ENCODE measurements at regions not wholly inside any gene's neighbourhood (a gene's known extent, or its start where the extent isn't known, plus 50 kb on each side); places are given as distances from the start of the nearest gene placed in this dataset.

- no peak for DNase-seq
- Mint-ChIP-seq H3K27me3 (no peaks in the 10 kb centered on the region), H3K27ac (no peak overlapping the region), H3K36me3 (ENCODE audit: low read depth) (no peaks in the 10 kb centered on the region), H3K9me3 (peaks cover 2% of the 10 kb centered on the region), H3K4me1 (ENCODE audit: low read depth) (no peaks in the 10 kb centered on the region), H3K4me3 (no peak overlapping the region)
Observed at GRCh38 chr4:177947607-177948006, 505.4 kb upstream of the AGA start.

- H3K9me3 Mint-ChIP-seq, result peaks cover 2% of the 10 kb centered on the region
- H3K27me3 Mint-ChIP-seq, result no peaks in the 10 kb centered on the region
- DNase-seq, result no peak
- H3K4me3 Mint-ChIP-seq, result no peak overlapping the region
- H3K27ac Mint-ChIP-seq, result no peak overlapping the region
- no peaks in the 10 kb centered on the region for H3K36me3 Mint-ChIP-seq (ENCODE audit: low read depth)
- no peaks in the 10 kb centered on the region for H3K4me1 Mint-ChIP-seq (ENCODE audit: low read depth)
Observed at GRCh38 chr4:177948853-177949252, 506.6 kb upstream of the AGA start.

GRCh38 chr4:177951026-177951425 is 508.8 kb upstream of the AGA start:
- no peaks in the 10 kb centered on the region for H3K27me3 Mint-ChIP-seq
- no peak overlapping the region for H3K4me3 Mint-ChIP-seq
- H3K27ac Mint-ChIP-seq, result no peak overlapping the region
- no peaks in the 10 kb centered on the region for H3K36me3 Mint-ChIP-seq (ENCODE audit: low read depth)
- H3K9me3 Mint-ChIP-seq, result peaks cover 2% of the 10 kb centered on the region
- no peak for DNase-seq
- H3K4me1 Mint-ChIP-seq (ENCODE audit: low read depth), result no peaks in the 10 kb centered on the region

GRCh38 chr4:177952723-177953122 is 510.5 kb upstream of the AGA start:
- Mint-ChIP-seq H3K4me3 (no peak overlapping the region), H3K4me1 (ENCODE audit: low read depth) (no peaks in the 10 kb centered on the region), H3K27ac (no peak overlapping the region), H3K36me3 (ENCODE audit: low read depth) (no peaks in the 10 kb centered on the region), H3K27me3 (no peaks in the 10 kb centered on the region), H3K9me3 (peaks cover 2% of the 10 kb centered on the region)
- DNase-seq, result no peak

- H3K4me3 Mint-ChIP-seq, result no peak overlapping the region
- H3K27ac Mint-ChIP-seq, result no peak overlapping the region
- no peaks in the 10 kb centered on the region for H3K27me3 Mint-ChIP-seq
- DNase-seq, result no peak
- H3K36me3 Mint-ChIP-seq (ENCODE audit: low read depth), result no peaks in the 10 kb centered on the region
- no peaks in the 10 kb centered on the region for H3K9me3 Mint-ChIP-seq
- no peaks in the 10 kb centered on the region for H3K4me1 Mint-ChIP-seq (ENCODE audit: low read depth)
Observed at GRCh38 chr4:177957596-177958360, 515.5 kb upstream of the AGA start.

GRCh38 chr4:177960566-177960965 is 518.3 kb upstream of the AGA start:
- Mint-ChIP-seq H3K27me3 (no peaks in the 10 kb centered on the region), H3K9me3 (no peaks in the 10 kb centered on the region), H3K36me3 (ENCODE audit: low read depth) (no peaks in the 10 kb centered on the region), H3K4me3 (no peak overlapping the region), H3K27ac (no peak overlapping the region), H3K4me1 (ENCODE audit: low read depth) (no peaks in the 10 kb centered on the region)
- no peak for DNase-seq

GRCh38 chr4:177961761-177962380 is 519.6 kb upstream of the AGA start:
- Mint-ChIP-seq H3K27me3 (no peaks in the 10 kb centered on the region), H3K4me3 (no peak overlapping the region), H3K4me1 (ENCODE audit: low read depth) (no peaks in the 10 kb centered on the region), H3K9me3 (no peaks in the 10 kb centered on the region), H3K36me3 (ENCODE audit: low read depth) (no peaks in the 10 kb centered on the region), H3K27ac (no peak overlapping the region)
- no peak for DNase-seq

GRCh38 chr4:177964061-177964460 is 521.8 kb upstream of the AGA start:
- H3K36me3 Mint-ChIP-seq (ENCODE audit: low read depth), result no peaks in the 10 kb centered on the region
- DNase-seq, result no peak
- no peaks in the 10 kb centered on the region for H3K27me3 Mint-ChIP-seq
- H3K4me3 Mint-ChIP-seq, result no peak overlapping the region
- no peaks in the 10 kb centered on the region for H3K9me3 Mint-ChIP-seq
- H3K27ac Mint-ChIP-seq, result no peak overlapping the region
- no peaks in the 10 kb centered on the region for H3K4me1 Mint-ChIP-seq (ENCODE audit: low read depth)

GRCh38 chr4:177964693-177965168 is 522.5 kb upstream of the AGA start:
- Mint-ChIP-seq H3K27me3 (no peaks in the 10 kb centered on the region), H3K9me3 (no peaks in the 10 kb centered on the region), H3K36me3 (ENCODE audit: low read depth) (no peaks in the 10 kb centered on the region), H3K4me3 (no peak overlapping the region), H3K27ac (no peak overlapping the region), H3K4me1 (ENCODE audit: low read depth) (no peaks in the 10 kb centered on the region)
- DNase-seq, result no peak

GRCh38 chr4:177967328-177967727 is 525.1 kb upstream of the AGA start:
- H3K4me1 Mint-ChIP-seq (ENCODE audit: low read depth), result no peaks in the 10 kb centered on the region
- H3K36me3 Mint-ChIP-seq (ENCODE audit: low read depth), result no peaks in the 10 kb centered on the region
- DNase-seq, result no peak
- H3K4me3 Mint-ChIP-seq, result no peak overlapping the region
- H3K27me3 Mint-ChIP-seq, result no peaks in the 10 kb centered on the region
- H3K27ac Mint-ChIP-seq, result no peak overlapping the region
- H3K9me3 Mint-ChIP-seq, result no peaks in the 10 kb centered on the region

GRCh38 chr4:177968817-177969442 is 526.7 kb upstream of the AGA start:
- H3K9me3 Mint-ChIP-seq, result no peaks in the 10 kb centered on the region
- H3K27ac Mint-ChIP-seq, result no peak overlapping the region
- H3K4me3 Mint-ChIP-seq, result no peak overlapping the region
- no peaks in the 10 kb centered on the region for H3K27me3 Mint-ChIP-seq
- H3K36me3 Mint-ChIP-seq (ENCODE audit: low read depth), result no peaks in the 10 kb centered on the region
- DNase-seq, result no peak
- H3K4me1 Mint-ChIP-seq (ENCODE audit: low read depth), result no peaks in the 10 kb centered on the region

GRCh38 chr4:177974461-177974860 is 532.2 kb upstream of the AGA start:
- no peak for DNase-seq
- Mint-ChIP-seq H3K4me3 (no peak overlapping the region), H3K9me3 (no peaks in the 10 kb centered on the region), H3K4me1 (ENCODE audit: low read depth) (no peaks in the 10 kb centered on the region), H3K27ac (no peak overlapping the region), H3K36me3 (ENCODE audit: low read depth) (no peaks in the 10 kb centered on the region), H3K27me3 (no peaks in the 10 kb centered on the region)

- Mint-ChIP-seq H3K4me3 (no peak overlapping the region), H3K9me3 (no peaks in the 10 kb centered on the region), H3K27me3 (no peaks in the 10 kb centered on the region), H3K27ac (no peak overlapping the region), H3K36me3 (ENCODE audit: low read depth) (no peaks in the 10 kb centered on the region), H3K4me1 (ENCODE audit: low read depth) (no peaks in the 10 kb centered on the region)
- no peak for DNase-seq
Observed at GRCh38 chr4:177975315-177975987, 533.2 kb upstream of the AGA start.

GRCh38 chr4:177986236-177986635 is 544.0 kb upstream of the AGA start:
- Mint-ChIP-seq H3K36me3 (ENCODE audit: low read depth) (no peaks in the 10 kb centered on the region), H3K4me3 (no peak overlapping the region), H3K27ac (no peak overlapping the region), H3K27me3 (no peaks in the 10 kb centered on the region), H3K4me1 (ENCODE audit: low read depth) (no peaks in the 10 kb centered on the region), H3K9me3 (no peaks in the 10 kb centered on the region)
- no peak for DNase-seq

GRCh38 chr4:177987896-177988295 is 545.7 kb upstream of the AGA start:
- Mint-ChIP-seq H3K36me3 (ENCODE audit: low read depth) (no peaks in the 10 kb centered on the region), H3K9me3 (no peaks in the 10 kb centered on the region), H3K27me3 (no peaks in the 10 kb centered on the region), H3K4me1 (ENCODE audit: low read depth) (no peaks in the 10 kb centered on the region), H3K4me3 (no peak overlapping the region), H3K27ac (no peak overlapping the region)
- no peak for DNase-seq
